DND-41 (cell line): ENCODE measurements at regions not wholly inside any gene's neighbourhood (a gene's known extent, or its start where the extent isn't known, plus 50 kb on each side); places are given as distances from the start of the nearest gene placed in this dataset.

Experiments
- ATAC-seq: fragments of 200-7000 bp; cut with Tn5 transposase; 3 replicates; pipeline ENCODE4 v1.9.1; 2021; ENCODE audit warnings: low read depth; ENCODE audit not compliant: insufficient read depth
- DNase-seq: peaks from one replicate; pipeline ENCODE4 v3.0.0-alpha.2; 2020
- H2AFZ ChIP-seq: 2 replicates; pipeline ENCODE4 v1.6.0; 2012; ENCODE audit warnings: low read depth, low read length
- H3K27ac ChIP-seq: 2 replicates; pipeline ENCODE4 v1.5.1; 2012; ENCODE audit warnings: low read length, inconsistent platforms
- H3K27me3 ChIP-seq: fragments of 200-600 bp; sonication (generic); 2 replicates; pipeline ENCODE4 v1.6.0; 2012; ENCODE audit warnings: low read length, mild to moderate bottlenecking, inconsistent platforms; ENCODE audit not compliant: insufficient read depth, poor library complexity
- H3K36me3 ChIP-seq: 2 replicates; pipeline ENCODE4 v1.5.1; 2012; ENCODE audit warnings: low read length, inconsistent platforms; ENCODE audit not compliant: insufficient read depth
- H3K4me1 ChIP-seq: 2 replicates; pipeline ENCODE4 v1.5.1; 2012; ENCODE audit warnings: mild to moderate bottlenecking, low read length; ENCODE audit not compliant: insufficient read depth
- H3K4me2 ChIP-seq: 2 replicates; pipeline ENCODE4 v1.6.0; 2012; ENCODE audit warnings: mild to moderate bottlenecking, moderate library complexity, low read length, inconsistent platforms; ENCODE audit not compliant: insufficient read depth
- H3K4me3 ChIP-seq, 2 experiments: fragments of 200-600 bp in 1 of 2; shearing (Covaris generic) in 1 of 2; 2 replicates each; pipeline ENCODE4 v1.5.1; 2012 to 2016; ENCODE audit warnings: inconsistent platforms in 2 of 2, low read length in 2 of 2, mild to moderate bottlenecking in 2 of 2, low read depth in 1 of 2, moderate library complexity in 1 of 2
- H3K79me2 ChIP-seq: 2 replicates; pipeline ENCODE4 v1.6.0; 2012; ENCODE audit warnings: low read length, inconsistent platforms; ENCODE audit not compliant: insufficient read depth
- H3K9ac ChIP-seq: 2 replicates; pipeline ENCODE4 v1.6.0; 2012; ENCODE audit warnings: low read depth, mild to moderate bottlenecking, inconsistent platforms, low read length, moderate library complexity
- H3K9me3 ChIP-seq: 2 replicates; pipeline ENCODE4 v1.5.1; 2012; ENCODE audit warnings: low read length, moderate library complexity, mild to moderate bottlenecking, inconsistent platforms; ENCODE audit not compliant: insufficient read depth, severe bottlenecking
- H4K20me1 ChIP-seq: 2 replicates; pipeline ENCODE4 v1.6.0; 2012; ENCODE audit warnings: low read length; ENCODE audit not compliant: insufficient read depth
- CTCF ChIP-seq: IDR thresholded peaks from 2 replicates; pipeline ENCODE4 v1.5.1; 2012; ENCODE audit warnings: borderline replicate concordance, low read length, moderate library complexity, mild to moderate bottlenecking; ENCODE audit not compliant: poor library complexity, severe bottlenecking; ENCODE audit errors: extremely low read depth
- EZH2 ChIP-seq: IDR thresholded peaks from 3 replicates; pipeline ENCODE4 v1.6.1; 2012; ENCODE audit warnings: borderline replicate concordance, low read depth, mild to moderate bottlenecking, moderate library complexity, low read length, inconsistent platforms; ENCODE audit not compliant: severe bottlenecking

GRCh38 chr10:62491597-62491996, 117.4 kb downstream of the ZNF365 start:
- Histone ChIP-seq H2AFZ (no peak overlapping the region), H3K36me3 (no peaks in the 10 kb centered on the region), H4K20me1 (no peaks in the 10 kb centered on the region), H3K4me1 (no peaks in the 10 kb centered on the region), H3K9me3 (no peaks in the 10 kb centered on the region), H3K27me3 (no peaks in the 10 kb centered on the region), H3K4me2 (no peak overlapping the region), H3K4me3 (no peak overlapping the region), H3K9ac (no peak overlapping the region), H3K79me2 (no peaks in the 10 kb centered on the region), H3K27ac (no peak overlapping the region)
- TF ChIP-seq EZH2 (no peak), CTCF (no peak)
- DNase-seq (no peak), ATAC-seq (no peak)

GRCh38 chr10:62492012-62492869, 118.1 kb downstream of the ZNF365 start:
- DNase-seq (no peak), ATAC-seq (peak; percentile 62)
- H3K9me3 ChIP-seq, result no peaks in the 10 kb centered on the region
- no peak overlapping the region for H3K4me2 ChIP-seq
- TF ChIP-seq CTCF (peak; percentile 76), EZH2 (no peak)
- H3K9ac ChIP-seq, result no peak overlapping the region
- H3K4me1 ChIP-seq, result no peaks in the 10 kb centered on the region
- H4K20me1 ChIP-seq, result no peaks in the 10 kb centered on the region
- H3K27ac ChIP-seq, result no peak overlapping the region
- no peaks in the 10 kb centered on the region for H3K36me3 ChIP-seq
- H2AFZ ChIP-seq, result no peak overlapping the region
- no peak overlapping the region for H3K4me3 ChIP-seq
- H3K27me3 ChIP-seq, result no peaks in the 10 kb centered on the region
- H3K79me2 ChIP-seq, result no peaks in the 10 kb centered on the region

- H3K79me2 ChIP-seq, result no peaks in the 10 kb centered on the region
- H3K9me3 ChIP-seq, result no peaks in the 10 kb centered on the region
- DNase-seq (no peak), ATAC-seq (0 out of 3 replicates have a peak, but pooled peaks have one; percentile 22)
- H3K4me2 ChIP-seq, result no peak overlapping the region
- TF ChIP-seq EZH2, result no peak
- TF ChIP-seq CTCF, result no peak
- no peak overlapping the region for H3K4me3 ChIP-seq
- no peak overlapping the region for H2AFZ ChIP-seq
- H3K36me3 ChIP-seq, result no peaks in the 10 kb centered on the region
- H3K9ac ChIP-seq, result no peak overlapping the region
- no peaks in the 10 kb centered on the region for H3K27me3 ChIP-seq
- no peaks in the 10 kb centered on the region for H4K20me1 ChIP-seq
- H3K4me1 ChIP-seq, result no peaks in the 10 kb centered on the region
- H3K27ac ChIP-seq, result no peak overlapping the region
Measured at GRCh38 chr10:62492870-62493180, 118.7 kb downstream of the ZNF365 start.
